Ovary (tissue), 3 donors: ENCODE measurements at regions not wholly inside any gene's neighbourhood (a gene's known extent, or its start where the extent isn't known, plus 50 kb on each side); places are given as distances from the start of the nearest gene placed in this dataset.

Source experiments
- CTCF ChIP-seq, 3 donors: fragments of 450-650 bp in 2 of 3; fragments of 200-600 bp in 1 of 3; IDR thresholded peaks; one replicate each; pipeline versions ENCODE4 v1.5.1 to v1.8.0; 2016 to 2022; ENCODE audit warnings: antibody characterized with exemption in 3 of 3, mild to moderate bottlenecking in 1 of 3
- POLR2A ChIP-seq: fragments of 450-650 bp; IDR thresholded peaks from one replicate; pipeline ENCODE4 v1.6.1; 2017; ENCODE audit warnings: antibody characterized with exemption, mild to moderate bottlenecking, moderate library complexity
- donor health status: DM: no; HTN: no; CAD: no.

- TF ChIP-seq CTCF (IDR thresholded peaks at IDR 0.05) (no peak), POLR2A (no peak)
Measured at GRCh38 chr5:18662231-18662630, 1028.0 kb downstream of the TAF11L14 start.
